NCI-H1048 (cell line): ENCODE measurements at regions not wholly inside any gene's neighbourhood (a gene's known extent, or its start where the extent isn't known, plus 50 kb on each side); places are given as distances from the start of the nearest gene placed in this dataset.
"Not testable (repeated sequence)": the region's sequence is repeated elsewhere in the genome, so short reads cannot be mapped to it uniquely, and the experiment has no call there.

ENCODE experiments used
- DNase-seq: peaks from one replicate; lab custom pipeline; 2025; lab: John Stamatoyannopoulos, UW

GRCh38 chr6:40689185-40689584, 102.0 kb upstream of the LRFN2 start:
- DNase-seq = no peak

DNA sequence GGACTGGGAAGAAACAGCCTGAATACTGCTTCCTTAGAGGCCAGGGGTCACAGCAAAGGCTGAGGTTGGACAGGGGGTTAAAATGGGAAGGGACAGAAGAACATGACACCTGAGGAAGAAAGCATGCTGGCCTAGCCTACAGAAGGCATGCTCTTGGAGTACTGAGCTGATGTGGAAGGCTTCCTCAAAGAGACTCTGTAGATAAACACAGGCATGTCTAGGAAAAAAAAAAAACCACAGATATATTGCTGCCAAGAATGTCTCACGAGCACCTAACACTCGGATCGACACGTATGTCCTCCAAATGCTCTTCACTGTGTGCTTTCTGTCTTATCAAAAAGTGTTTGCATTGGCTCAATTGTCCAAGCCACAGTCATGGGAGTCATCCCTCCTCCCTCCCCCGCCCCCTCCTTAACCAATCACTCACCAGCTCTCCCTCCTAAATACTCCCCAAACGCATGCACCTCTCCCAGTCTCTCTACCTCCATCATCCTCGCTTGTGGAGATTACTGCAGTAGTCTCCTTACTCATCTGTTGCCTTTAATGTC, 101.1 kb upstream of the LRFN2 start:
- DNase-seq = no peak

GRCh38 chr6:40685862-40686261, 98.7 kb upstream of the LRFN2 start:
- DNase-seq = no peak

DNA sequence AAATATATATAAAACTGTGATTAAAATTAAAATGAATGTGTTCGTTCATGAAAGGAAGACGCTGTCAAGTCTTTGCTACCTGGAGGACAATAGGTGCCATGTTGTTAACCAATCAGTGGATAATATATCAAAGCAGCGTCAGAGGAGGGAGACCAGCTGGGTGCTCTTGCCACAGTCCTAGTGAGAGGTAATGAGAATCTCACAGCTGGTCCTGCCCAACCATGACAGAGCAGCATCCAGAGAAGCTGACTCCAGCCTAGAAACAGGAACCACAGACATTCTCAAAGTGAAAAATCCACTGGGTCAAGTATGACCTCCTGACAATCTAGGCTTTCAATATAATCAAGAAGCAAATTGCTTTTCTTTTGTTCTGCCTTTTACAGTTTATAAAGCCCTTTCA, 94.5 kb upstream of the LRFN2 start:
- DNase-seq = no peak

DNA sequence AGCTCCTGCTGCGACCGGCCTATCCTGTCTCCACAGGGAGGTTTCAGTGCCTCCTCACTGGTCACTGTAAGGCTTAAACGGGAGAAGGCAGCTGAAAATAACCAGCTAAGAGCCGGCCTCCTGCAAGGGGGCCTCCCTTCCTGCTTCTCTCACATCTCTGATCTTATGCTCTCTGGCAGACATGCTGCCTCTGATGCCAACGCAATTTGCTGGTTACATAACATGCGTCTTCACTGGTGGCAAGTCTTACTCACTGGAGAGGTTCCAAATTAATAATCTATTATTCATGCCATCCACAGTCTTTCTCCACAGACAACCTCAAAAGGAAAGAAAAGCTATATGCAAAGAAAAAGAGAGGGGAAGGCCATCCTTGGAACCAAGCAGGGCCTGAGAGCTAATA, 91.8 kb upstream of the LRFN2 start:
- DNase-seq = no peak

GRCh38 chr6:40674170-40674569, 87.0 kb upstream of the LRFN2 start:
- no peak for DNase-seq

- no peak for DNase-seq
Measured at GRCh38 chr6:40672087-40672486, 84.9 kb upstream of the LRFN2 start.

DNA sequence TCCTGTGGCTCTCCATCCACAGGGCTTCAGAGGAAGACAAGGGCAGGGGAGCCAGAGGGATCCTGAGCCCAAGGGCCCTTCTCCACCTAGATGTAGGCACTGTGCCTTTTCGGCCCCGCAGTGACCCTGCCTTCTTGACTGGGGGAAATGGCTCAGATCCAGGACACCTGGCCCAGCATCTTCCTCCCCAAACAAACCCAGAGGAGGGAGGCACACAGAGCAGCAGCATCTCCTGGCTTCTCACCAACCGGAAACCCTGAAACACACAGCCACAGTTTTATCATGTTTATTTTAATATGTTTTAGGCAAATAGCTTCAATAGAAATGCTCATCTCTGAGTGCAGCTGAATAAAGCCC, 84.5 kb upstream of the LRFN2 start:
- no peak for DNase-seq

DNA sequence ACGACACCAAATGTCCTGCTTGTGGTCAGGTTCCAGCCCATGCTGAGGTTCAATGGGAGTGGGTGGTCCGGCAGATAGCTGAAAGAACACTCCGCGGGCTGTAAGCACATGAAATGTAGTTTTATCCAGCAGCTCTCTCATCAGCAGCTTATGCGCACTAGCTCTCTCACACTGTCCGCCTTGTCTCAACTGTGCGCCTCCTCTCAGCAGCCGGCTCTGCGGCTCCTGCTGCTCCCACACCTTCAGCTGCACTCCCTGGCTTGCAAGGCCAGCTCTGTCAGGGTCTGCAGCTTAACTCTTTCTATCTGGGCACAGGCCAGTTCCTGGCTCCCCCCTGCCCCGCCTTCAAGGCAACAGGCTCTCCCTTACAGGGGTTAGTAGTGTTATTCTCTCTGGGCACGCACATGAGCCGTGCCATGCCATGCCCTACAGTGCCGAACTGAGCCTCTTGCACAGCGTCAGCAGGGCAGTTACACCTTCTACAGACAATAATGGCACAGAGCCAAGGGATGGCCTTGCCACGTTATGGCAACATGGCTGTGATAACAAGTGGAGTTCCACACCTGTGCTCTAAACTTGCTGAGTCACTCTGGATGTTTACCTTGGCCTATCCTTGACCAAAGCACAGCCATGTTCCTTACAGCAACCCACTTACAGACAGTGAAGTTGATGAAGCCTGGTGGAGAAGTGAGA, 84.0 kb upstream of the LRFN2 start:
- no peak for DNase-seq

DNA sequence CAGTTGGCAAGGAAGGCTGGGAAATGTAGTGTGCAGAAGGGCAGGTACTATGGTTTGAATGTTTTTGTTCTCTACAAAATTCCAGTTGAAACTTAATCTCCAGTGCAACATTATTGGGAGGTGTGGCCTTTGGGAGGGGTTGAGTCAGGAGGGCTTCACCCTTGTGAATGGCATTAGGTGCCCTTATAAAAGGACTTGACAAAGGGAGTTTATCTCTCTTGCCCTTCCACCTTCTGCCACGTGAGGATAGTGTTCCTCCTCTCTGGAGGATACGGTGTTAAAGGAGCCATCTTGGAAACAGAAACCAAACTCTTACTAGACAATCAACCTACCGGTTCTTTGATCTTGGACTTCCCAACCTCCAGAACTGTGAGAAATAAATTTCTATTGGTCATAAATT, 82.2 kb upstream of the LRFN2 start:
- no peak for DNase-seq

DNA sequence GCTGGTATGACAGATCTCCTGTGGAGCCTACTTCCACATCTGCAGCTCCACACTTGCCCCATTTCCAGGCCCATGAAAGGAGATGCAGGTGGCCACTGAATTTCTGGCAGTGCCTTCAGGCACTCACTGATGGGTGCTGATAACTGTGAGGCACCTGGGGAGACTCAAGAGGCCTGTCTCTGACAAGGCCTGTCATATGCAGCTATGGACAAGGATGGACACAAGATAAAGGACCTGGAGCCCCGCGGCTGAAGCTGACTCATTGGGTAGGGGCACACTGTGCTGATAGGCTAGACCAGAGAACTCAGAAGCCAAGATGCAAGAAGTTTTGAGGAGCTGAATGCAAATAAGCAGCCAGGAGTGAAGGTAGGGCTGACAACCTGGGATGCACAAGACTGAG, 81.0 kb upstream of the LRFN2 start:
- no peak for DNase-seq

DNA sequence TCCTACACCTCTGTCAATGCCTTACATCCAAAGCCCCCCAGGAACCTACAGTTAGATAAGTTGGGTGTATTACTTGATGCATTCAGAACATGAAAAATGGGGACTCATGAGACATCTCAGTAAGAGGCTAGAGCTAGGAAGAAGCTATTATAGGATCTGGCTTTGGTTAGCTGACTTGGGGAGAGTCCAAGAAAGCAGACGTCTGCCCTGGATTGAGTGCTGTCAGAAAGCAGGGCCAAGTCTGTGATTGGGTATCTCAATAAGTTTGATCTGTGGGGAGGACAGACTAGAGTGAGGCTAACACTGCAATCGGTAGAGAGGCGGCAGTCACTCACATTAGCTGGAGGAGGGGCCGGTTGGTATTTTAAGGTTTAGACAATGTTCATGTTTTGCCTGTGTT, 79.4 kb upstream of the LRFN2 start:
- no peak for DNase-seq

DNA sequence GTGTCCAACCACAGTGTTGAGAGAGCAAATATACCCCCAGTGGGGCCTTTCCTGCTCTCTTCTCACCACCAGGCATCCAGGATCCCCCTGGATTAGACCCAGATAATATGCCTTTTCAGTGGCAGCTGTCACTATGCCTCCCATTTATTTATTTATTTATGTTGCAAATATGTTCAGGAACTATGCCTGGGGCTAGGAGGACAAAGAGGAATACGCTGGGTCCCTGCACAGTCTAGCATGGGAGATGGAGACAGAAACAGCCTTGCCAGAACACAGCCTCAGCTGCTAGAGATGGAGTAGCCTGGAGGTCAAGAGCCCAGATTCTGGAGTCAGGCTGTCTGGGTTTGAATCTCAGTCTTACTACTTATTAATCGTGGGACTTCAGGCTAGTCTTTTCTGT, 74.6 kb upstream of the LRFN2 start:
- DNase-seq = no peak

- not testable (repeated sequence) for DNase-seq
Measured at GRCh38 chr6:40656772-40657171, 69.6 kb upstream of the LRFN2 start.

DNA sequence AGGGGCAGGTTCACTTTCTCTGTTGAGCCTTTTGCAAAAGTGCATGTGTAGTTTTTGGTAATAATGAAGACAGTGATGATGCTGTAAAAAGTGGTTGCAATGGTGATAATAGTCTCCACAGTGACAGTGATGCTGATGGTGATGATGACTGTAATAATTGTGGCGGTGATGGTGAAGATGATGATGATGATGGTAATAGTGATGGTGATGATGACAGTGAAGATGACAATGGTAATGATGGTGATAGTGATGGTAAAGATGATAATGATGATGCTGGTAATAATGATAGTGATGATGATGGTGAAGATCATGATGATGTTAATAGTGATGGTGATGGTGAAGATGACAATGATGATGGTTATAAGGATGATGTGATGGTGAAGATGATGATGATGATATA, 67.7 kb upstream of the LRFN2 start:
- DNase-seq = no peak

DNA sequence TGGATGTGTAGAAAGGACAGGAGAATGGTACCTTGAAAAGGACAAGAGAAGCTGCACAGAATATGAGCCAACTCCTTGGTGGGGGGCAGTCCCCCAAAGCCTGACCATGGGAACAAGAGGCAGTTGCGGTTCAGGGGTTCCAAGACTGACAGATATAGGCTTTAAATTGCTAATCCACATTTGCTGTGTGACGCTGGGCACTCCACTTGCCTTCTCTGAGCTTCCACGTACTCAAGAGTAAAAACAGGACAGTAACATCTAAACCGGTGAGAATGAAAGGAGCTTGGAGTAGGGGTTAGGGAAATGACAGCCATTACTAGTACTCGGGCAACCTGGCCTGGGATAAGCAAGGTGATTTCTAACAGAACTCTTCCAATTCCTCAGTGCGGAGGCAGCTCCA, 57.9 kb upstream of the LRFN2 start:
- DNase-seq = no peak

DNA sequence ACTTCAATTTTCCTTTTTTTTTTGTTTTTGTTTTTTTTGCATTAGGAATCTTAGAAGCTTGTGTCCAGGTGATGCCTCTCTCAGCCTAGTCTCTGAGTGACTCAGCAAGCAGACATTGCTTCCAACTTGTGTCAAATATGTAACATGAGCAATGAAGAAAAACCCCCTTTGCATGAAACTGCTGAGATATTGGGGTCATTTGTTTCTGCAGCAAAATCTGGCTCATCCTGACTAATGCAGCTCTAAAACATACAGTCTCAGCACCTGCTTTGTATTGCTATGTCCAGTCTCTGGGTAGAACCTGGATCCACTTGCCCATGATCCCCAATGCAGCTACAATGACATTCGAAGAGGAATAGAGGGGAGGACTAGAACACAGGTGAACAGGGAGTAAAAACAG, 55.7 kb upstream of the LRFN2 start:
- DNase-seq = no peak

DNA sequence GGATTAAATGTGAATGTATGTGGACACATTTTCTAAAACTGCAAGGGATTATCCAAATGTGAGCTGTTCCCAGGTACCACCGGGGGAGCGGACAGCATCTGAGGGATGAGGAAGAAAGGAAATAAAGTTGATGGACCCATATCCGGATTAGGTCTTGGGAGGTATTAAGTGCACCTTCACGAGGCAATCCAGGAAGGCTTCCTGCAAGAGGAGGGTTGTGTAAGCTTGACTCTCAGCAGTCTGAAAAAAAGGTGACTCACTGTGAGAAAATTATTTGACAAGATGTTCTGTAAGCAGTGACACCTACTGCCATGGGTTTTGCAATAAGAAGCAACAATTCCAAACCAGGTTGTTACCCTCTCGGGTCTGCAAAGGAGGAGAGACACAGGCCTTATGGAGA, 55.0 kb upstream of the LRFN2 start:
- DNase-seq = no peak

DNA sequence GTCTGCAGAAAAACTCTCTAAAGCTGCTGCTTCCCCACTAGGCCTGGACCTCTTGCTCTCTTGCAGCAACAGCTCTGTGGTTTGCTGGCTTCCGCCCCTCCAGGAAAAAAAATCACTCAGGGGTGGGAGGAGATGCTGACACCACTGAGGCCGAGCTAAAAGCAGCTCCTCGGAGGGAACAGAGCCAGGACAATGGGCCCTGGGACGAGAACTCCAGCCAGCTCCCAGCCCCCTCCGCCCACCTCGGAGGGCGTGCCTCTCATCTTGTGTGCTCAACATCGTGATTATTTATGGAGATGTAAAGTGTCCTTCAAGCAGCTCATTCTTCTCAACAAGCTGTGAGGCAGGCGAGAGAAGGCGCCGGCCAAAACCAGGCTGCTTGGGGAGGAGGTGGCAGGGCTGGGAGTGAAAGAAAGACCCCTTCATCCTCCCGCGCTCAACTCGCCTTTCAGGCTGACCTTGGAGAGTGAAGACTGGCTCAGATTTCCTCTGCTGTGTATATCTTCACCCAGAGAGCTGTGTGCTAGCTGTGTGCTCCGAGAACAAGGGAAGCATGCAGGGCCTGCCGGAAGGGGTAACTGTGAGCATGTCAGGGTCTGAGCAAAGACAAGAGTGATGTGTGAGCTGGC, 53.5 kb upstream of the LRFN2 start:
- no peak for DNase-seq
